GDM1 (cell line): ENCODE measurements at regions not wholly inside any gene's neighbourhood (a gene's known extent, or its start where the extent isn't known, plus 50 kb on each side); places are given as distances from the start of the nearest gene placed in this dataset.

Experiments used
- DNase-seq: peaks from one replicate; lab custom pipeline; 2025; lab: John Stamatoyannopoulos, UW

DNA sequence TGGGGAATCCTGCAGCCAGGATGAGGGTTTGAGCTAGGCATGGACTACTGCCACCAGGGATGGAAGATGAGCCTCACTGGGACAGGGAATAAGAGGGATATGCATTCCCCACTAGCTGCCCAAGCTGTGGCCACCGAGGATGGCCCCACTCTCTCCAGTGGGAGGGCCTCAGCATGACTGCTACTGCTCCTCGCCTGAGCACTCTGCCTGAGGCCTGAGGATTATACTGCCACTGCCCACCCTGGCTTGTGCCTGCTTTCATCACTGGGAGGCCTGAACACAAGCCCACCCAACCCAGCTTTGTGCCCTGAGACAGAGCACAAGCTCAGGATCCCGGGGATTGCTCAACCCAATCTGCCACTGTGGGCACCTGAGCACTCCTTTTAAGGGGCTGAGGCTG lies 425.6 kb downstream of the RASEF start:
- no peak for DNase-seq

DNA sequence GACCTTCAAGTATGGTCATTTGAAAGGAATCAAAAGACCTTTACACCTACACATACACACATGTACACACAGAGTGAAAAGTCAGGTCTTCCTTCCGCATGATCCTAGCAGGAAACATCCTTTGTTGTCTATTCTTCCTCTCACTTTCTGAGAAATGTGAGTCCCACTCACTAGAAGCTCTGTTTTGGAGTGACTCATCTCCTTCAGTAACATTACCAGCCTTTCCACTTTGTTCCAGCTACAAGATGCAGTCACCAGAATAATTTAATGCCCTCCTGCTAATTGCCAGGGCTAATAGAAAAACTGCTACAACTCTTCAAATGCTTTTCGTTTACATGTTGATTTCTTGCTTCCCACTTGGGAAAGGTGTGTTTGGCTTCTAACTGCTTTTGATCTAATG lies 417.3 kb downstream of the RASEF start:
- no peak for DNase-seq

DNA sequence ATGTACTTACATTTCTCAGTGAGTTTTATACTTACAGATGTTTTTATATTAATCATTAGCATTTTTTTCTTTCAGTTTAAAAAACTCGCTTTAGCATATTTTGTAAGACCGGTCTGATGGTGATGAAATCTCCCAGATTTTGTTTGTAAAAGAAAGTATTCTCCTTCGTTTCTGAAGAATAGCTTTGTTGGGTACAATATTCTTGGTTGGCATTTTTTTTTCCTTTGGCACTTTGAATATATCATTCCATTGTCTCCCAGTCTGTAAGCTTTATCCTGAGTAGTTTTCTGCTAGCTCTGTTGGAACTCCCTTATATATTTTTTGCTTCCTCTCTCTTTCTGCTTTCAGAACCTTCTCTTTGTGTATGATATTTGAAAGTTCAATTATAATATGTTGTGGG lies 412.6 kb downstream of the RASEF start:
- DNase-seq = no peak

DNA sequence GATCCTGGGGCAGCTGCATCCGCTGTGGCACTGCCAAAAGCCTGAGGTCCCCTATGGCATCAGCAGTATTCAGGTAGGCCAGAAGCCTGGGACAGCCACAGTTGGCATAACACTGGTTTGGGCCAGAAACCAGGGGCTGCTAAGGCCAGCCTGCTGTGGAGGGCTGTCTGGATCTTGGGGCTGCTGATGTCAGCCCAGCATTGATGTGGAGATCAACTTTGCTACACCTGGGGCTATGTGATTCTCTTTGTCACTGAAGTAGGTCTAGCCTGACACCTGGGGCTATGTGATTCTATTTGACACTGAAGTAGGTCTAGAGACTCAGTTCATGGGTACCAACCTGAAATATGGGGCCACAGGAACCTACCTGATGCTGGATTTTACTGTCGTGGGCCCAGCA lies 411.5 kb downstream of the RASEF start:
- DNase-seq = no peak

DNA sequence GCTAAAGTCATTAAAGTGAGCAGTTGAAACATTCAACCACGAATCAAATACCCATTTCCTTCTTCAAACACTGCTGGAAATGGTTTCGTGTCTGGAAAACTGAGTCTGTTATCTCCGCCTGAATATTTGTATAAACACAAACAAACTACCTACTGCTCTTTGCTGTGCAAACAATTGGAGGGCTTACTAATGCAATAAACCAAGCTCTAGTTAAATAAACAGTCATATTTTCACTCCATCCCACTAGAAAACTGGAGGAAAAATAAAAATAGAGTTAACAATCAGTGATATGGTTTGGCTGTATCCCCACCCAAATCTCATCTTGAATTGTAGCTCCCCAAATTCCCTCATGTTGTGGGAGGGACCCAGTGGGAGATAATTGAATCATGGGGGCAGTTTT lies 397.6 kb downstream of the RASEF start:
- DNase-seq = no peak

DNA sequence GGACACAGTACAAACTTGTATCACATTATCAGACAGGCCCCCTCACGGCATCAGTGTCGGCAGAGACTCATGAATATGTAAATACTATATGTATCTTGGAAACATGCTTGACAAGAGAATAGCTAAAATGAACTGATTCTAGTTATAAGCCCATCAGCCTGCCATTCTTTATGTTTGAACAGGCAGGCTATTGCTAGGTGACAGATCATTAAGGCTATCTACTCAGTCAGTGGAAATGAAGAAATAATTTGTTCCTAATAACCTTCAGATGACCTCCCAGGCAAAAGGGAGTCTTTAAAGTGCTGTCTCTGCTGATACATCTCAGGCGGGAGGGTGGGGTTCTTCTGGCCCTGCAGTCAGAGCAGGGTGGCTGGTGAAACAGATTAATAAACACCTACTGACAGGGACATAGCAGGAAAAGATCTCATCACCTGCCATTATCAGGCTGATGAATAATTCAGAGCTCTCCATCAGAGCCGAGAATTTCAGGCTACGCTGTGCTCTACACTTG lies 394.2 kb downstream of the RASEF start:
- DNase-seq = no peak

DNA sequence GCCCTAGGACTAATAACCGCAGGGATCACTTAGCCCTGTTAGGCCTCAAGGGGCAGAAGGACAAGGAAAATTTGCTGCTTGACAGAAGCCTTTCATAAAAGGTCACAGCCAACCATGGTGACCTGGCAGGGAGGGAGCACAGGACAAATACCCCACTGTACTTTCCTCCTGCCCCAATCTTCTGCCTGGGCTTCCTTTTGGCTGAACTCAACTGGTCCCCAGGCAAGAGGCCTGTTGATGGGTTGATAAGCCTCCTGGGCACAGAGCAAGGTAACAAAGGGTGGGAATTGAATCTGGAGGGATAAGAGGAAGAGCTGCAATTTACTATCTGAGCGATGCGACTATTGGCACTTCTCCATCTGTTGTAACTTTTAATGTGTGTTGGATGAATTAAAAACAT lies 392.9 kb downstream of the RASEF start:
- DNase-seq = no peak

DNA sequence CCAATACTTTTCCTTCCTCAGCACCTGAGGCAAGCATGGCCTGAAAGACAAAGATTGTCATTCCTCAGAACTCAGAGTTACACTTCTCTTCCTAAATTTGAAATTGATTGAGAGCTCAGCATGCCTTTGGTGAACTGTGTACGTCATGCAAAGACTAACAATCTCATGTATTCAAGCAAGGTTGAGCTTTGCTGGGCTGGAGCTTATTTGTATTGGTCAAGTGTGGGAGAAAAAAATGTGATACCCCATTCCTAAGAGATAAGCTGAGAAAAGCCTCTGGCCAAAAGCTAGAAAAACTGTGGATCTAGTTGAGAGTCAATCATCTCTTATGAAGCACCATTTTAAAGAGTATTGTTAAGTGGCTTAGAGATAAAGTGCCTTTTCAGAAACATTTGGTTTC lies 392.2 kb downstream of the RASEF start:
- DNase-seq = no peak

DNA sequence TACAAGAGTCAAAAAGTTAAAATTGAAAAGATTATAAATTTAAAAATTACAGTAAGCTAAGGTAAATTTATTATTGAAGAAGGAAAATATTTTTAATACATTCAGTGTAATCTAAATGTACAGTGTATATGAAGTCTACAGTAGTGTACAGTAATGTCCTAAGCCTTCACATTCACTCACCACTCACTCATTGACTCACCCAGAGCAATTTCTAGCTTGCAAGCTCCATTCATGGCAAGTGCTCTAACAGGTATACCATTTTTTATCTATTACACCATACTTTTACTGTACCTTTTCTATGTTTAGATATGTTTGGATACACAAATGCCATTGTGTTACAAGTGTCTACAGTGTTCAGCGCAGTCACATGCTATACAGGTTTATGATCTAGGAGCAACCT lies 389.7 kb downstream of the RASEF start:
- DNase-seq = no peak

DNA sequence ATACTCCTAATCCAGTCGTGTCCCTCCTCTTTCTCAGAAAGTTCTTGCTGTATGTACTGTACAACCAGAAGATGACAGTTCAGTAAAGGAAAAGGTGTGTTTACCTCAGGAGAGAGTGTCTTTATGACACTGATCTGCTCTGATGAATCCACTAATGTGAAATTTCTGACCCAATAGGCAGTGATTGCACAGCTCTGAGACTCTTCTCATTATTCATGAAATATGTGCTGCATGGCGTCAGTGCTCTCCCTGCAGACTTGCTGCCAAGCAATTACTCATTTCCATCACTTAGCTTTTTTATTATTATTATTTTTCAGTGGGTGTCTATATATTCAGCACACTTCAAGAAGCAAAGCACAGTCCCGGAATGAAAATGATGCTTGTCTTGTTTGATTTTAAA lies 389.0 kb downstream of the RASEF start:
- DNase-seq = no peak

DNA sequence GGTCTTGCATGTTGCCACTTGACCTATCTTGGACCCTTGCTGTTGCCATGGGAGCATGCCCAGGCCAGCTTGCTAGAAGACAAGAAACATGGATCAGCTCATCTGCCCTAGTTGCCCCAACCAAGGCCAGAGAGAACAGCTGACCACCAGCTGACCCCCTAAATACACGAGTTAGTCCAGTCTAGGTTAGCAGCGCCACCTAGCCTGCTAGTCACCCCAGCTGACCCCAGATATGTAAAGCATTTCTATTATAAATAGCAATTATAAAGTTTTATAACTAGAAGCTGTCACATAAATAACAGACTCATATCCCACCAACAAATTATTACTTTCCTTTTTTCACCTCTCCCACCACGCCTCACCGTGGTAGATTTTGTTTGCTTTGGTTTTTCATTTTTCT lies 387.8 kb downstream of the RASEF start:
- DNase-seq = no peak

DNA sequence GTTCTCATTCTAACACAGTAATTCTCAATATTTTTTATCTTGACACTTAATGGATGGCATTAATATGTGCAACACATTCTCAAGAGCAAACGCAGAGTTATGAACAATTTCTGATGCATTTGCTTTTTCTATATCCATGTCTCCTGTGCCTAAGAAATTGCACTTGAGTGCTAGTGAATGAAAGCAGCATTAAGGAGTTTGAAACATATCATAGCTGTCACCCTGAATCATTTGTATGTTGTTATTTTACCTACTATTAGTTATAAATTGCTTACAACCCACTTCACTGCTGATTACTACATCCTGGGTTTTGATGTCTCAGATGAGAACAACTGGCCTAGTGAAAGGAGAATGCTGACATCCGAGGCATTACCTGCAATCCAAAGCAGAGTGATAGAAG lies 387.3 kb downstream of the RASEF start:
- DNase-seq = no peak

DNA sequence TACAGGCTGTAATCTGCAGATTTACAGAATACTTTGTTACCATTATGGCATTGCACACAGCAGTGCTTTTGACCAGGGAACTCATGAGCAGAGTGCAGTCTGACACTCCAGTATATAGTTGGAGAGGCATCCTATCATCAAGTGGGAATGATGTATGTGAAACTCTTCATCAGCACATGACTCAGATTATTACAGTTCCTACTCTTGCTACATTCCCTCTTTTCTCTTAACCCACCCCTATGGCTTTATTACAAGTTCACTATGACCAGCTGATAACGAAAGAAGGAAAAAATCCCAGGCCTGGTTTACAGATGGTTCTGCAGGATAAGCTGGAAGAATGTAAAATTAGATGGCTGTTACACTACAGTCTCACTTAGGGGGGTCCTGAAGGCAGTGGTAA lies 385.9 kb downstream of the RASEF start:
- DNase-seq = no peak

DNA sequence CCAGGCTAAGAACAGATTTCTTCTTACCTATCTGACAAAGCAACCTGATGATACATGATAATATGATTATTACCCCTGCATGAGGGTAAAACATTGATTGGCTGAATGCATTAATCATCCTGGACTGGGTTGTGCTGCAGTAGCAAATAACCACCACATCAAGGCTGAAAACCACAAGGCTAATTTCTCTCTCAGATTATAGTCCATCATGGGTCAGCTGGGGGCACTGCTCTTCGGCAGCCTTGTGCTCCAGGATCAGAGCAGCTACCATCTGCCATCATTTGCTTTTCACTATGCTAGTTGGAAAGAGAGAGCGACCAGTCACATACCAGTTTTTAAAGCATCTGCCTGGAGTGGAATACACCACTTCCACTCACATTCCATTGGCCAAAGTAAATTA lies 383.5 kb downstream of the RASEF start:
- DNase-seq = no peak

DNA sequence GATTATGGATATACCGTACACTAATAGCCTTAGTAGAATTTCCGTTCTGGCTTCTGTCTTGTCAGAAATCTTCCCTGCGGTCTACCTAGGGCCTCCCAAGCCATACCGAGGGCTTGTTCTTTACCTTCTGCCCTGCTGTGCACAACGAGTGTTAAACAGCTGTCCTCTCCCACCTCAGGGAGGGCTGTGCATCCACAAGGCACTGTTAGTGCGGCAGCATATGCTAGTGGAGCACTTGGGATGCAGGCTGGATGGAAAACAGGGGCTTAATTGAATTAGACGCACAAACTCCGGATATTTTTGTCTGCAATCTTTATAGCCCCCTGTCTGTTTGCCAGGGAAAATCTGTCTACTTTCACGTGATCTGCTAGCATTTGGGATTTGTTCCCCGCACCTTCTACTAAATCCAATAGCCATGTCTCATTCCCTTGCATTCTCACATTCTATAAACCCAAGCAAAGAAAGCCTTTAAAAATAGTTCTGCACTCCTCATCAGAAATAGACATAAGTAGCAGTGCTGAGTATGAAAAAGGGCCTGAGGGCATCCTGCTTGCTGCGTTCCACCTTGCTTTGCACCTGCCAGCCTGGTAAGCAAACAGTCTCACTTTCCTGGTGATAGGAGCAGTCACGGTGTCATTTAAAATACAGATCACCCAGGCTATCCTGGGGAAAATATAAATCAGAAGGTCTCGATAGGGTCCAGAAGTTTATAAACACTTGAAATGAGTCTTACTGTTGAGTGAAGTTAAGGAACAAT lies 382.6 kb downstream of the RASEF start:
- DNase-seq = no peak

DNA sequence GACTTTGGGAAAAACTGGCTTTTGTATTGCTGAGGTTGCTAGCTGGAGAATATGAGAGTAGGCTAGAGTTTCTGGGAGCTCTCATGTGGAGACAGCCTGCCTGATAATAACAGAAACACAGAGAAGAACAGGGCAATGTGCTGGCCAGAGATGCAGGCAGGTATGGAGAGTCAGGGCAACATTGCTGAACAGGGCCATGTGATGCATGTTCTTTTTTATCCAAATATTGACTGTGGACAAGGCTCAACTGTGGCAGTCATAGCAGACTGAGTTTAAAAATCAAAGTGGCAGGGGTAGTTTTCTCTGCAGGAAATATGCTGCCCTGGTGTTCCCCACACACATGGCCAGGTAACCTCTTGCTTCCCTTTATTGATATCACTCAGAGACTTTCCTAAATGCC lies 381.1 kb downstream of the RASEF start:
- DNase-seq = no peak

DNA sequence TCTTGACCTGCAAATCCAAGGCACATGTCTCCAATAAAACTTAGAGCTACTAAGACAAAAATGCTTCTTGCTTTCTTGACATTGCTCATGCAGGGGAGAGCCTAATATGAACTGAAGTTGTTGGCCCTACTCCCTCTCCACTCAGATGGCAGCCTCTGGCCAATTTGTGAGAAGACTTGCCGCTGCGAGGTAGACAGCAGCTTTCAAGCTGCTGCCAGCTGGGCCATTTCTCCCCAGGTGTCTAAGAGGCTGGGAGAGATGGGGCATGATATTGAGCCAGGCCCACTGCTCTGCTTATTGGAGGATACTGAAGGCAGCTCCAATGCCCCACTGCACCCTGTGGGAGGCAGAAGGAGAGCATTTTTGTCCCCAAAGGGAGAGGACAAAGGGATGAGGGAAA lies 380.5 kb downstream of the RASEF start:
- no peak for DNase-seq

DNA sequence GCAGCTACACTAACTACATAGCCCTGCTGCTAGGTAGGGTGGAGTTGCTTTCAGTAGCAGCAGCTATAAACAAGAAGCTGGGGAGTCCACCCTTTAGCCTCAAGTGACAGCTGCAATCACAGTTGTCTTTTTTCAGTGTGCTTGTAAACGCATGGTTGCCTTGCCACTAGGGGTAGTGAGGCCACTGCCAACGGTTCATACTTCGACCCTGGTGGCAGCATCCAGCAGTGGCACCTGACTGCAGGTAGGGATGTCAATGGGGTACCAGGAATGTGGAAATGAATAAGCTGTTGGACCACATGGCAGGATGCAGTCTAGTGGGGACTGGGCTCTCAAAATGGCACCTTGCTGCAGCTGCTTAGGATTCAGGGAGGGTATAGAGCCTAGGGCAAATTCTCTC lies 367.2 kb downstream of the RASEF start:
- no peak for DNase-seq

DNA sequence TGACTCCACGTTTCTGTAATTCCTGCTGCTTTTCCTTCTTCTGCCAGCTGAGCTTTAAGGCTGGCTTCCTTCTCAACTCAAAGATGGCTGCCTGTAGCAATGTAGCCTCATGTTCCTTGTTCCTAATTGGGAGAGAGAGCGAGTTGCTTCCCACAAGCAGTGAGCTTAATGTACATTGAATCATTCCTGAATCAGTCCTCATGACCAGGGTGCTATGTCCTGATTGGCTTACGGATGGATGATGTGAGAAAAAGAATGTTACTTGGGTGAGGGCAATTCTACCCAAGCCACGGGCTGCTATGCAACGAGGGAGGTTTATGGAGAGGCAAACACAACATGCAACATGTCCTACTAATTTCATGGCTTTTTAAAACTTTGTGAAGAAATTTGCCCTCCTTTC lies 356.2 kb downstream of the RASEF start:
- DNase-seq = no peak

DNA sequence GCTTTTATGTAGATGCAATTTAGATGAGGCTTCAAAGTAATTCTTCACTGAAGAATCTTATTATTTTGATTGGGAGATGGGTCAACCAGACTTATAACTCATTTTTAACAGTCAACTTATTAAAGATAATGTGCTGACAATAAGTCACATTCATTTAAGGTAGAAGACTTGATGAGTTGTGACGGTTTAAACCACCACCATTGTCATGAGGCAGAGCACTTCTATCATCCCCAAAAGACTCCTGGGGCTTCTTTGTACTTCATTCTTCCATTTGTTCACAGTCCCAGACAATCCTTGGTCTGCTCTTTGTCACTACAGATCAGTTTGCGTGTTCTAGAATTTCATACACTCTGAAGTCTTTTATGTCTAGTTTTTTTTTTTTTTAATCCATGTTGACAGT lies 346.1 kb downstream of the RASEF start:
- no peak for DNase-seq

DNA sequence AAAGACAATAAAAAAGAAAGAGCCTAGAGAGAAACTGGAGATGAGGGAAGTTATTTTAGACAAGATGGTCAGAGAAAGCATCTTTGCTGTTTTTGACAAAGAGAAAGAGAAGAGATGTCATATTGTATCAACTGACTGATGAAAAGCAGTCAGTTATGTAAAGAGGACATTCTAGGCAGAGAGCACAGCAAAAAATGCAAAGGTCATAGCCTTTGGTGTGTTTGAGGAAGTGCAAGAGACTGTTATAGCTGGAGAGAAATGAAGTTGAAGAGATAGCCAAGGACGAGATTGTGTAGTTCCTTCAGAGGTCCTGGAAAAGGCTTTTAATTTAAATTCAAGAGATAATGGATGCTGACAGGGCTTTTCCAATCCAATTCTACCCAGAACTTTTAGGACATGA lies 342.4 kb downstream of the RASEF start:
- no peak for DNase-seq

DNA sequence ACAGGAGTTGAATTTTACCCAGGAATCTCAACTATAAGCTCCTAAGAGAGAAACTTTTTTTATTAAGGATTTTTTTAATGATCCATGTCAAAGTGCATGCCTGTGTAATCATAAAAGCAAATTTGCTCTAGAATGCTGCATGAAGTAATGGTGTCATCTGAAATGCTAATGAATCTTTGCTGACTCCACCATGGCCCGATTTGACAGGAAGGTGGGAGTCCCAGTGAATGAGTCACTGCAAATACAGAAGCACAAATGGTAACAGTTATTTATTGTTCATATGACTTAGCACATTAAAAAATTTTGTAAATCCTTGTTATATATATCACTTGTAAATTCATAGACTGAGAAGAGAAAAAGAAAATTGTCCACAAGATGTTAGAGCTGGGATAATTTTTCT lies 341.3 kb downstream of the RASEF start:
- no peak for DNase-seq

DNA sequence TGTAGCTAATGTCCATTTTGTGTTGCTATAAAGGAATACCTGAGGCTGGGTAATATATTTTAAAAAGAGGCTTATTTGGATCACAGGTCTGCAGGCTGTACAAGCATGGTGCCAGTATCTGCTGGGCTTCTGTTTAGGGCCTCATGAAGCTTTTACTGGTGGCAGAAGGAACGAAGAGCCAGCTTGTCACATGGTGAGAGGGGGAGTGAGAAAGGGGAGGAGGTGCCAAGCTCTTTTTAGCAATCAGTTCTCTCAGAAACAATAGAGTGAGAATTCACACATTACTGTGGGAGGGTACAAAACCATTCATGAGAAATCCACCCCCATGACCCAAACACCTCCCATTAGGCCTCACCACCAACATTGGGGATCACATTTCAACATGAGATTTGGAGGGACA lies 340.9 kb downstream of the RASEF start:
- DNase-seq = no peak

DNA sequence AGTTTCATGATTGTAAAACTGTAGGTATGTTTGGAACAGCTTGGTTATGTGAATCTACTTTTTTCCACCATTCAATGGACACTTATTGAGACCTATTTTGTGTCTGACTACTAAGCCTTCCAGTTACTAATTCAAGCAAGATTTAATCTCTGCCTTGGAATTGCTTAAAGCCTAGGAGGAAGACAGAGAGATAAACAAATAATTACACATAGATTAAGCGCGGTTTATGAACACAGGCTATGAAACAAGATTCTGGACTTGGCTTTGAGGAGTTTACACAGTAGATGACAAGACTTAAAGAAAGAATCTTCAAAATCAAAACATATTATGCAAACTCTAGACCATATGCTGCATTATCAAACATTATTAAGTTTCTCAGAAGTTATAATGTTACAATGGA lies 340.4 kb downstream of the RASEF start:
- DNase-seq = no peak
